GM12873 (cell line): ENCODE measurements at regions not wholly inside any gene's neighbourhood (a gene's known extent, or its start where the extent isn't known, plus 50 kb on each side); places are given as distances from the start of the nearest gene placed in this dataset.

ENCODE experiments used
- TF ChIP-seq, protein P1 (sequence below): IDR thresholded peaks from 2 replicates; pipeline ENCODE4 v1.5.1; 2012; ENCODE audit warnings: low read depth, mild to moderate bottlenecking, moderate library complexity, low read length, control low read depth; ENCODE audit not compliant: insufficient read depth; ENCODE audit errors: missing control alignments

DNA sequence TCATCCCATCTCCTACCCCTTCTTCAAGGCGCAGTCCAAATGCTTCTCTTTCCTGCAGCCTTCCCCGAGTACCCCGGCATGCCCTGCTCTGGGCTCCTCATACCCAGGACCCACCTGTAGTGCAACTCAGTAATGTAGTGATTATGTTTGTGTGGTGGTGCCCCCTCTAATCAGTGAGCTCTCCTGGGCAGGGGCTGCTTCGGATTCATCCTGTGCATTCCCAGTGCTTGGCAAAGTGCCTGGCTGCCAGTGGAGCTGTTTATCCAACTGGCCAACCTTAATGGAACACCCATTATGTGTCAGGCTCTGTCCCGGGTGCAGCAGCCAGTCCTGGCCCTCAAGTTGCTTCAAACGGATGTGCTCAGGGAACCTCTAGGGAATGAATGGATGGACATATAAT lies 174.4 kb upstream of the LINGO1 start:
- TF ChIP-seq, protein P1, sequence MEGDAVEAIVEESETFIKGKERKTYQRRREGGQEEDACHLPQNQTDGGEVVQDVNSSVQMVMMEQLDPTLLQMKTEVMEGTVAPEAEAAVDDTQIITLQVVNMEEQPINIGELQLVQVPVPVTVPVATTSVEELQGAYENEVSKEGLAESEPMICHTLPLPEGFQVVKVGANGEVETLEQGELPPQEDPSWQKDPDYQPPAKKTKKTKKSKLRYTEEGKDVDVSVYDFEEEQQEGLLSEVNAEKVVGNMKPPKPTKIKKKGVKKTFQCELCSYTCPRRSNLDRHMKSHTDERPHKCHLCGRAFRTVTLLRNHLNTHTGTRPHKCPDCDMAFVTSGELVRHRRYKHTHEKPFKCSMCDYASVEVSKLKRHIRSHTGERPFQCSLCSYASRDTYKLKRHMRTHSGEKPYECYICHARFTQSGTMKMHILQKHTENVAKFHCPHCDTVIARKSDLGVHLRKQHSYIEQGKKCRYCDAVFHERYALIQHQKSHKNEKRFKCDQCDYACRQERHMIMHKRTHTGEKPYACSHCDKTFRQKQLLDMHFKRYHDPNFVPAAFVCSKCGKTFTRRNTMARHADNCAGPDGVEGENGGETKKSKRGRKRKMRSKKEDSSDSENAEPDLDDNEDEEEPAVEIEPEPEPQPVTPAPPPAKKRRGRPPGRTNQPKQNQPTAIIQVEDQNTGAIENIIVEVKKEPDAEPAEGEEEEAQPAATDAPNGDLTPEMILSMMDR = no peak

DNA sequence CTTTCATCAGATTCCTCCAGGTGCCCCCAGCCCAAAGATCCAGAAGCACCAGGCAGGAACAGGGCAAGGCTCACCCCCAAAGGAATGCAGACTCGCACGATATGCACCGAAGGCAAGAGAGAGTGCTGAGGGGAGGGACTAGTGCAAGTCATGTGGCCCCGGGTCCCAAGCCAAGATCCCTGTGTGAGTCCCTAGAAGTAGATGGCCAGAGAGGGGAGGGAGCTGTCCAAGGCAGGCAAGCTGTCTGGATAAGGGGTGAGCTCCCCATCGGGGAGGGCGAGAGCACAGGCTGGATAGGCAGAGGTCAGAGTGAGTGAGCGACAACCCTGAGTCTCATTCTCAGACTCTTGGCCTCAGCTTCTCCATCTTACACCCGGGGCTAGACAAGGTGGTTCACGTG lies 171.5 kb upstream of the LINGO1 start:
- TF ChIP-seq, protein P1 = no peak

DNA sequence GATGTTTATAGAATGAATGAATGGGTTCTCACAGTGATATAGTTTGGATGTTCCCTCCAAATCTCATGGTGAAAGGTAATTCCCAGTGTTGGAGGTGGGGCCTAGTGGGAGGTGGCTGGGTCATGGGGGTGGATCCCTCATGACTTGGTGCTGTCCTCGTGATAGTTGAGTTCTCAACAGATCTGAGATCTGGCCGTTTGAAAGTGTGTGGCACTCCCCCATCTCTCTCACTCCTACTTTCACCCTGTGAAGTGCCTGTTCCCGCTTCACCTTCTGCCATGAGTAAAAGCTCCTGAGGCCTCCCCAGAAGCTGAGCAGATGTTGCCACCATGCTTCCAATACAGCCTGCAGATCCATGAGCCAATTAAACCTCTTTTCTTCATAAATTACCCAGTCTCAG lies 170.8 kb upstream of the LINGO1 start:
- TF ChIP-seq, protein P1 = no peak

DNA sequence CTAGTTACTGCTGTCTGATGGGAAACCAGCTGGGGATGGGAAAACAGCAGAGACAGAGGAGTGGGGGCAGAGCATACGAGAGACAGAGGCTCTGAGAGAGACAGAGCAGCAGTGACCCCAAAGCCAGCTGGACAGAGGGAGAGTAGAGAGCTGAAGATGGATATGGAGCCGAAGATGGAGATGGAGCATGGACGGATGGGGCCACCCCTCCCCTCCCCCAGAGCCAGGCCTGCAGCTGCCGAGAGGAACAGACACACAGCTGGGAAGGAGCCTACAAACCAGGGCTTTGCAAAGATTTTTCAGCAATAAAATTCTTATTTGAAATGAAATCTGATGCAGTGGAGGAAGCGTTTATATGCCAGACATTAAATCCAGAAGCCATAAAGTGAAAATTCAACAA lies 167.6 kb upstream of the LINGO1 start:
- TF ChIP-seq, protein P1 = no peak

DNA sequence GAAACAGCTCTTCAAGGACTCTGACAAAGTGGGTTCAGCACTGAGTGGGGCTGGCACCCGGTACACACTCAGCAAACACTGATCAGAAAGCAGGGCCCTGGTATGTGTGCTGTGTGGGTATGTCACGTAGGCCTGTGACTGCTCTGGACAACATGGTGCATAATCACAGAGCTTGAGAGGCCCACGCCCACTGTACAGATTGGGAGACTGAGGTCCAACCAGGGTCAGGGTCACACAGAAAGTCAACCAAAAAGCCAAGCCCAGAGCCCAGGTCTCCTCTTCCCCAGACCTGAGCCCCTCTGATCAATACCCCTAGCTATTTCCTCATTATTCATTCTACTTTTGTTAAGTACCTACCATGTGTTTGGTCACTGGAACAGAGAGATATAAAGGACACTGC lies 166.1 kb upstream of the LINGO1 start:
- TF ChIP-seq, protein P1 = no peak

DNA sequence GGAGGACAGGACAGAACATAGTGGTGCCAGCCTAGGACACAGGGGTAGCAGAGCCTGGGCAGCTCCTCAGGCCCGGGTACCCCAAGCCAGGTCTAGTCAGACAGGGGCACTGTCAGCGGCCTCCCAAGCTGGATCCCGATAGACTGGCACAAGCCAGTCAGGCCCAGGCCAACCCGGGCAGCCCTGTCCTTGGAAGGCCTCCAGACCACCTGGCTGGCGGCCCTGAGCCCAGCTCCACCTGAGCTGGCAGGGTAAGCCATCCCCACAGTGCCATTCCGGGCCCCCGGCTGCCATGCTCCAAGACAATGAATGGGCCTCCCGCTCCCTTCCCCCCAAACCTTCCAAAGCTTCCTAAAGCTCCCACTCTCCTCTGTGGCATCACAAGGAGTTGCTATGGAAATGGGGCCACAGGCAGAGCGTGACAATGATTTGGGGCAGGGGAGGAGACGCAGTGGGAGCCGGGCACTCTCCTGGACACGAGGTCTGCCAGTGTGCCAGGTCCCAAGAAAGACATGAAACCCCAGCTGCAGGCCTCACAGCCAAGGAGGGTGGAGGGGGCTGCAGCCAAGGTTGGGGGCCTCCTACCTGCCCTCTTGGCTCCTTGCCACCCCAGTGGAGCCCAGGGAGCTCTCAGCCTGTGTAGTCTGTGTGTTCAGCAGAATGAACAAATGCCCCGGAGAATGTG lies 165.6 kb upstream of the LINGO1 start:
- TF ChIP-seq, protein P1 = no peak

DNA sequence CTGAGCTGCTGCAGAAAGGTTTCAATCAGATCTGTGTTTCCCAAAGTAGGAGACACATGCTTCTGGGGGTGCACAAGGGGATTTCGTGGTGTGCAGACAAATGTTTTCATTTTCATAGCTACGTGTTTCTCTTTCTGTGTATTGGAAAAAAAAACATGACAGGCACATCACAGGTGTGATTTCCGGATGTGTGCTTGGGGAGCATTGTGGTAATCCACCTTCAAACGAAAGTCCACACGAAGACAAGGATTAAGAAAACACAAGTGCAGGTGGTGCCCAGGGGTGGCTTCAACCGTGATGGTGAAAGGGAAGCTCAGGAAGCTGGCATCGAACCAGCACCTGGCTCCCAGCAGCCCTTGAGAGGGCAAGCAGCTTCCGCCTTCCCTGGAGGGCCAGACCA lies 164.6 kb upstream of the LINGO1 start:
- TF ChIP-seq, protein P1 = no peak
